Vagina (tissue), 2 donors: ENCODE measurements at regions not wholly inside any gene's neighbourhood (a gene's known extent, or its start where the extent isn't known, plus 50 kb on each side); places are given as distances from the start of the nearest gene placed in this dataset.
"Not testable (repeated sequence)": the region's sequence is repeated elsewhere in the genome, so short reads cannot be mapped to it uniquely, and the experiment has no call there.

Experiments
- POLR2A ChIP-seq, 2 donors: fragments of 450-650 bp; IDR thresholded peaks; one replicate each; pipeline ENCODE4 v1.6.1; 2017; ENCODE audit warnings: antibody characterized with exemption in 2 of 2, mild to moderate bottlenecking in 2 of 2, moderate library complexity in 2 of 2
- TF ChIP-seq, protein P1 (sequence below), 3 experiments: fragments of 450-650 bp in 2 of 3; fragments of 200-600 bp in 1 of 3; sonication (generic) in 1 of 3; IDR thresholded peaks; one replicate each; pipeline ENCODE4 v1.5.1; 2017 to 2019; ENCODE audit warnings: antibody characterized with exemption in 3 of 3, mild to moderate bottlenecking in 2 of 3, moderate library complexity in 2 of 3

DNA sequence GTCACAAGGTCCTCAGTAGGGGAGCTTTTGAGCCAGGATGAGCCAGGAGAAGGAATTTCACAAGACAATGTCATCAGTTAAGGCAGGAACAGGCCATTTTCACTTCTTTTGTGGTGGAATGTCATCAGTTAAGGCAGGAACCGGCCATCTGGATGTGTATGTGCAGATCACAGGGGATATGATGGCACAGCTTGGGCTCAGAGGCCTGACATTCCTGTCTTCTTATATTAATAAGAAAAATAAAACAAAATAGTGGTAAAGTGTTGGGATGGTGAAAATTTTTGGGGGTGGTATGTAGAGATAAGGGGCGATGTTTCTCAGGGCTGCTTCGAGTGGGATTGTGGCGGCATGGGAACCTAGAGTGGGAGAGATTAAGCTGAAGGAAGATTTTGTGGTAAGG is 484.5 kb upstream of the SLITRK5 start:
- TF ChIP-seq, protein P1, sequence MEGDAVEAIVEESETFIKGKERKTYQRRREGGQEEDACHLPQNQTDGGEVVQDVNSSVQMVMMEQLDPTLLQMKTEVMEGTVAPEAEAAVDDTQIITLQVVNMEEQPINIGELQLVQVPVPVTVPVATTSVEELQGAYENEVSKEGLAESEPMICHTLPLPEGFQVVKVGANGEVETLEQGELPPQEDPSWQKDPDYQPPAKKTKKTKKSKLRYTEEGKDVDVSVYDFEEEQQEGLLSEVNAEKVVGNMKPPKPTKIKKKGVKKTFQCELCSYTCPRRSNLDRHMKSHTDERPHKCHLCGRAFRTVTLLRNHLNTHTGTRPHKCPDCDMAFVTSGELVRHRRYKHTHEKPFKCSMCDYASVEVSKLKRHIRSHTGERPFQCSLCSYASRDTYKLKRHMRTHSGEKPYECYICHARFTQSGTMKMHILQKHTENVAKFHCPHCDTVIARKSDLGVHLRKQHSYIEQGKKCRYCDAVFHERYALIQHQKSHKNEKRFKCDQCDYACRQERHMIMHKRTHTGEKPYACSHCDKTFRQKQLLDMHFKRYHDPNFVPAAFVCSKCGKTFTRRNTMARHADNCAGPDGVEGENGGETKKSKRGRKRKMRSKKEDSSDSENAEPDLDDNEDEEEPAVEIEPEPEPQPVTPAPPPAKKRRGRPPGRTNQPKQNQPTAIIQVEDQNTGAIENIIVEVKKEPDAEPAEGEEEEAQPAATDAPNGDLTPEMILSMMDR (IDR thresholded peaks at IDR 0.05) = not testable (repeated sequence)
- not testable (repeated sequence) for TF ChIP-seq POLR2A (IDR thresholded peaks at IDR 0.05)
